Stimulated activated CD4-positive, alpha-beta T cell treated with anti-CD3 and anti-CD28 coated beads, Interleukin-15, amount 100 ng/mL, for 48 hours (primary cell): ENCODE measurements at regions not wholly inside any gene's neighbourhood (a gene's known extent, or its start where the extent isn't known, plus 50 kb on each side); places are given as distances from the start of the nearest gene placed in this dataset.
A peak's percentile ranks its signal among the peaks of the same experiment; 100 is the strongest.
"Not testable (repeated sequence)": the region's sequence is repeated elsewhere in the genome, so short reads cannot be mapped to it uniquely, and the experiment has no call there.

Experiments used
- DNase-seq, 2 donors: peaks; one replicate each; pipeline ENCODE4 v3.0.0-alpha.2; 2020; ENCODE audit warnings: low read depth in 2 of 2

- no peak for DNase-seq
Observed at GRCh38 chr3:98644168-98644567, 50.8 kb upstream of the CPOX start.

- DNase-seq: no peak
Observed at GRCh38 chr3:98645039-98645438, 51.6 kb upstream of the CPOX start.

GRCh38 chr3:98646680-98647079 is 53.3 kb upstream of the CPOX start:
- no peak for DNase-seq

GRCh38 chr3:98647197-98647596 is 53.8 kb upstream of the CPOX start:
- no peak for DNase-seq

- no peak for DNase-seq
Observed at GRCh38 chr3:98650971-98651779, 57.8 kb upstream of the CPOX start.

GRCh38 chr3:98651780-98652077 is 58.3 kb upstream of the CPOX start:
- DNase-seq: no peak

- DNase-seq: no peak
Observed at GRCh38 chr3:98655666-98656065, 62.3 kb upstream of the CPOX start.

- peak; percentile 16 to 19 for DNase-seq
Observed at GRCh38 chr3:98657457-98657856, 64.0 kb upstream of the CPOX start.

GRCh38 chr3:98662699-98663098 is 69.3 kb upstream of the CPOX start:
- DNase-seq: no peak

GRCh38 chr3:98670020-98670419 is 76.6 kb upstream of the CPOX start:
- no peak for DNase-seq

GRCh38 chr3:98679986-98680385 is 83.2 kb upstream of the ST3GAL6 start:
- no peak for DNase-seq

- no peak for DNase-seq
Observed at GRCh38 chr3:98680723-98681122, 82.4 kb upstream of the ST3GAL6 start.

- no peak for DNase-seq
Observed at GRCh38 chr3:98681486-98681885, 81.7 kb upstream of the ST3GAL6 start.

- DNase-seq: not testable (repeated sequence)
Observed at GRCh38 chr3:98682391-98682790, 80.7 kb upstream of the ST3GAL6 start.

- no peak for DNase-seq
Observed at GRCh38 chr3:98688363-98688762, 74.8 kb upstream of the ST3GAL6 start.

GRCh38 chr3:98690876-98691275 is 72.3 kb upstream of the ST3GAL6 start:
- DNase-seq: no peak

- DNase-seq: no peak
Observed at GRCh38 chr3:98691897-98692296, 71.2 kb upstream of the ST3GAL6 start.

GRCh38 chr3:98692787-98693473 is 70.2 kb upstream of the ST3GAL6 start:
- no peak for DNase-seq

GRCh38 chr3:98695796-98696195 is 67.3 kb upstream of the ST3GAL6 start:
- DNase-seq: no peak

- DNase-seq: not testable (repeated sequence)
Observed at GRCh38 chr3:98696296-98696695, 66.8 kb upstream of the ST3GAL6 start.

- DNase-seq: no peak
Observed at GRCh38 chr3:98697225-98697624, 65.9 kb upstream of the ST3GAL6 start.

- DNase-seq: no peak
Observed at GRCh38 chr3:98699132-98699531, 64.0 kb upstream of the ST3GAL6 start.

- DNase-seq: no peak
Observed at GRCh38 chr3:98701071-98701675, 62.0 kb upstream of the ST3GAL6 start.
